ENCODE measurements at regions not wholly inside any gene's neighbourhood (a gene's known extent, or its start where the extent isn't known, plus 50 kb on each side); places are given as distances from the start of the nearest gene placed in this dataset.

GRCh38 chr9:87233431-87233830, 264.2 kb upstream of the DAPK1 start:
- TF ChIP-seq CTCF (IDR thresholded peaks at IDR 0.05; ENCODE audit: low read depth, low read length, poor library complexity, severe bottlenecking), result no peak
- no peak for TF ChIP-seq EZH2phosphoT487 (IDR thresholded peaks at IDR 0.05; ENCODE audit: borderline replicate concordance, low read length)

All from DOHH2 (cell line).